Liver (tissue), 8 donors: ENCODE measurements at regions not wholly inside any gene's neighbourhood (a gene's known extent, or its start where the extent isn't known, plus 50 kb on each side); places are given as distances from the start of the nearest gene placed in this dataset.
"Not testable (repeated sequence)": the region's sequence is repeated elsewhere in the genome, so short reads cannot be mapped to it uniquely, and the experiment has no call there.

Source experiments
- DNase-seq: peaks from one replicate; pipeline ENCODE4 v3.0.0-alpha.2; 2017; ENCODE audit warnings: low spot score
- H3K27ac ChIP-seq, 2 donors: one replicate each; pipeline ENCODE4 v1.7.0; 2013; ENCODE audit warnings: inconsistent platforms in 2 of 2, low read length in 2 of 2, control low read depth in 1 of 2, low read depth in 1 of 2, mild to moderate bottlenecking in 1 of 2
- H3K27me3 ChIP-seq, 4 donors: one replicate each; pipeline versions ENCODE4 v1.6.1 to v1.7.0; 2013; ENCODE audit warnings: low read length in 3 of 4, inconsistent platforms in 1 of 4, mild to moderate bottlenecking in 1 of 4, moderate library complexity in 1 of 4; ENCODE audit not compliant: control insufficient read depth in 4 of 4, insufficient read depth in 4 of 4
- H3K36me3 ChIP-seq, 4 donors: one replicate each; pipeline versions ENCODE4 v1.6.1 to v1.7.0; 2013; ENCODE audit warnings: low read length in 3 of 4, mild to moderate bottlenecking in 3 of 4, low read depth in 1 of 4, moderate library complexity in 1 of 4; ENCODE audit not compliant: control insufficient read depth in 4 of 4, insufficient read depth in 3 of 4
- H3K4me1 ChIP-seq, 4 donors: one replicate each; pipeline versions ENCODE4 v1.6.1 to v1.7.0; 2013; ENCODE audit warnings: low read length in 3 of 4, mild to moderate bottlenecking in 3 of 4, moderate library complexity in 1 of 4; ENCODE audit not compliant: control insufficient read depth in 4 of 4, insufficient read depth in 4 of 4
- H3K4me3 ChIP-seq, 3 donors: one replicate each; pipeline versions ENCODE4 v1.6.1 to v1.7.0; 2013; ENCODE audit warnings: low read length in 3 of 3, control low read depth in 1 of 3, low read depth in 1 of 3, mild to moderate bottlenecking in 1 of 3
- H3K9ac ChIP-seq, 2 donors: one replicate each; pipeline ENCODE4 v1.7.0; 2013; ENCODE audit warnings: low read length in 2 of 2, mild to moderate bottlenecking in 2 of 2, moderate library complexity in 2 of 2, control low read depth in 1 of 2, low read depth in 1 of 2
- H3K9me3 ChIP-seq, 4 donors: one replicate each; pipeline versions ENCODE4 v1.6.1 to v1.7.0; 2013; ENCODE audit warnings: low read length in 3 of 4; ENCODE audit not compliant: control insufficient read depth in 4 of 4
- ATF3 ChIP-seq: IDR thresholded peaks from 2 replicates; pipeline ENCODE4 v1.6.1; 2016; ENCODE audit warnings: antibody characterized with exemption
- CTCF ChIP-seq: fragments of 150-350 bp; IDR thresholded peaks from 2 replicates; pipeline ENCODE4 v1.5.1; 2017; ENCODE audit warnings: improper control_type of control experiment, low read depth, low read length; ENCODE audit not compliant: missing input control
- EGR1 ChIP-seq, 2 donors: IDR thresholded peaks; 2 replicates each; pipeline ENCODE4 v1.6.1; 2016 to 2018; ENCODE audit warnings: antibody characterized with exemption in 2 of 2, low read depth in 2 of 2
- FOXA1 ChIP-seq: IDR thresholded peaks from 2 replicates; pipeline ENCODE4 v1.6.1; 2016; ENCODE audit warnings: antibody characterized with exemption
- FOXA2 ChIP-seq: IDR thresholded peaks from 2 replicates; pipeline ENCODE4 v1.6.1; 2016; ENCODE audit warnings: antibody characterized with exemption
- GABPA ChIP-seq, 2 donors: IDR thresholded peaks in 1 of 2; conservative IDR thresholded peaks in 1 of 2; 2 replicates each; pipeline ENCODE4 v1.6.1; 2016; ENCODE audit warnings: antibody characterized with exemption in 2 of 2, mild to moderate bottlenecking in 1 of 2, moderate library complexity in 1 of 2
- HNF4A ChIP-seq, 2 donors: conservative IDR thresholded peaks; 2 replicates each; pipeline ENCODE4 v1.6.1; 2016; ENCODE audit warnings: antibody characterized with exemption in 2 of 2, mild to moderate bottlenecking in 2 of 2
- JUND ChIP-seq, 2 donors: IDR thresholded peaks; 2 replicates each; pipeline ENCODE4 v1.6.1; 2016; ENCODE audit warnings: antibody characterized with exemption in 2 of 2
- MAX ChIP-seq: IDR thresholded peaks from 2 replicates; pipeline ENCODE4 v1.6.1; 2016; ENCODE audit warnings: antibody characterized with exemption
- NR2F2 ChIP-seq: IDR thresholded peaks from 2 replicates; pipeline ENCODE4 v1.6.1; 2016; ENCODE audit warnings: antibody characterized with exemption
- RAD21 ChIP-seq, 2 donors: IDR thresholded peaks; 2 replicates each; pipeline ENCODE4 v1.6.1; 2016; ENCODE audit warnings: antibody characterized with exemption in 2 of 2, mild to moderate bottlenecking in 2 of 2
- REST ChIP-seq: IDR thresholded peaks from 2 replicates; pipeline ENCODE4 v1.6.1; 2016; ENCODE audit warnings: antibody characterized with exemption, mild to moderate bottlenecking
- SP1 ChIP-seq: IDR thresholded peaks from 2 replicates; pipeline ENCODE4 v1.6.1; 2018; ENCODE audit warnings: antibody characterized with exemption, mild to moderate bottlenecking
- TAF1 ChIP-seq: conservative IDR thresholded peaks from 2 replicates; pipeline ENCODE4 v1.6.1; 2016; ENCODE audit warnings: antibody characterized with exemption, mild to moderate bottlenecking
- YY1 ChIP-seq: IDR thresholded peaks from 2 replicates; pipeline ENCODE4 v1.6.1; 2016; ENCODE audit warnings: antibody characterized with exemption, mild to moderate bottlenecking
- ZBTB33 ChIP-seq: IDR thresholded peaks from 2 replicates; pipeline ENCODE4 v1.6.1; 2016; ENCODE audit warnings: antibody characterized with exemption
- WGBS: extraction: QIAGEN DNeasy Blood & Tissue Kit; methylation state at CpG from one replicate; pipeline ENCODE4 v1.1.7; 2013; 5-methylcytosine and 5-hydroxymethylcytosine counted together
- donor health status: healthy.
- donor health status: healthy.
- donor health status: healthy.
- donor health status: healthy.
- donor health status: healthy.

GRCh38 chr2:154568413-154568812 lies 130.1 kb upstream of the KCNJ3 start:
- DNase-seq: no peak
- Histone ChIP-seq H3K27me3 (no peaks in the 10 kb centered on the region), H3K9ac (no peak overlapping the region), H3K27ac (no peak overlapping the region), H3K4me3 (no peak overlapping the region), H3K36me3 (no peaks in the 10 kb centered on the region), H3K9me3 (no peaks in the 10 kb centered on the region), H3K4me1 (no peaks in the 10 kb centered on the region)
- TF ChIP-seq EGR1 (IDR thresholded peaks at IDR 0.05; ENCODE audit: low read depth in 2 of 2) (no peak), NR2F2 (no peak), MAX (no peak), RAD21 (IDR thresholded peaks at IDR 0.05) (no peak), REST (no peak), JUND (IDR thresholded peaks at IDR 0.05) (no peak), GABPA (IDR thresholded peaks at IDR 0.05 in 1 of 2, conservative IDR thresholded peaks at IDR 0.05 in 1 of 2) (no peak), FOXA1 (no peak), YY1 (no peak), SP1 (no peak), TAF1 (no peak)
- 66% methylated on average over 1 of the region's 1 CpG for WGBS

GRCh38 chr2:154570501-154570900 lies 128.0 kb upstream of the KCNJ3 start:
- H3K27me3 ChIP-seq: no peaks in the 10 kb centered on the region
- TF ChIP-seq ATF3 (no peak), GABPA (IDR thresholded peaks at IDR 0.05 in 1 of 2, conservative IDR thresholded peaks at IDR 0.05 in 1 of 2) (no peak), REST (no peak), RAD21 (IDR thresholded peaks at IDR 0.05) (no peak), MAX (no peak), NR2F2 (no peak), YY1 (no peak), TAF1 (no peak), SP1 (no peak), FOXA2 (no peak), JUND (IDR thresholded peaks at IDR 0.05) (no peak), HNF4A (conservative IDR thresholded peaks at IDR 0.05) (no peak), ZBTB33 (no peak), CTCF (no peak)
- WGBS: 92% methylated on average over 6 of the region's 6 CpGs
- no peak overlapping the region for H3K9ac ChIP-seq
- H3K27ac ChIP-seq: no peak overlapping the region
- no peaks in the 10 kb centered on the region for H3K9me3 ChIP-seq
- no peak overlapping the region for H3K4me3 ChIP-seq
- no peak for DNase-seq
- no peaks in the 10 kb centered on the region for H3K4me1 ChIP-seq
- no peaks in the 10 kb centered on the region for H3K36me3 ChIP-seq

GRCh38 chr2:154576699-154577098 lies 121.8 kb upstream of the KCNJ3 start:
- DNase-seq, H3K9me3 ChIP-seq, H3K27ac ChIP-seq, H3K4me1 ChIP-seq, H3K9ac ChIP-seq, H3K4me3 ChIP-seq, H3K27me3 ChIP-seq, H3K36me3 ChIP-seq: not testable (repeated sequence)
- 95% methylated on average over 13 of the region's 13 CpGs for WGBS
